GM23248 (cell line): ENCODE measurements at regions not wholly inside any gene's neighbourhood (a gene's known extent, or its start where the extent isn't known, plus 50 kb on each side); places are given as distances from the start of the nearest gene placed in this dataset.

ENCODE experiments used
- DNase-seq: peaks from one replicate; pipeline ENCODE4 v3.0.0-alpha.2; 2015
- H2AFZ ChIP-seq: fragments of 200-600 bp; sonication (generic); 2 replicates; pipeline ENCODE4 v1.6.1; 2016; ENCODE audit warnings: antibody characterized with exemption
- H3F3A ChIP-seq: fragments of 200-600 bp; sonication (generic); 2 replicates; pipeline ENCODE4 v1.6.1; 2016; ENCODE audit warnings: mild to moderate bottlenecking, antibody characterized with exemption, mixed run types; ENCODE audit not compliant: insufficient read depth
- H3K27ac ChIP-seq: fragments of 200-600 bp; sonication (generic); 2 replicates; pipeline ENCODE4 v1.5.1; 2016; ENCODE audit warnings: mild to moderate bottlenecking
- H3K27me3 ChIP-seq: fragments of 200-600 bp; sonication (generic); replicated peaks from 2 replicates; pipeline ENCODE4 v1.6.1; 2016; ENCODE audit warnings: mild to moderate bottlenecking; ENCODE audit not compliant: insufficient read depth
- H3K36me3 ChIP-seq: fragments of 200-600 bp; sonication (generic); 2 replicates; pipeline ENCODE4 v1.6.1; 2016; ENCODE audit warnings: low read depth, mild to moderate bottlenecking
- H3K4me1 ChIP-seq: fragments of 200-600 bp; sonication (generic); 2 replicates; pipeline ENCODE4 v1.6.1; 2016; ENCODE audit warnings: mild to moderate bottlenecking; ENCODE audit not compliant: insufficient read depth
- H3K4me2 ChIP-seq: fragments of 200-600 bp; sonication (generic); one replicate; pipeline ENCODE4 v1.6.1; 2016; ENCODE audit warnings: mild to moderate bottlenecking; ENCODE audit not compliant: unreplicated experiment
- H3K4me3 ChIP-seq: fragments of 200-600 bp; sonication (generic); 2 replicates; pipeline ENCODE4 v1.5.1; 2016; ENCODE audit warnings: mild to moderate bottlenecking
- H3K79me2 ChIP-seq: fragments of 200-600 bp; sonication (generic); 2 replicates; pipeline ENCODE4 v1.6.1; 2016; ENCODE audit warnings: mild to moderate bottlenecking; ENCODE audit not compliant: insufficient read depth
- H3K9ac ChIP-seq: fragments of 200-600 bp; sonication (generic); 2 replicates; pipeline ENCODE4 v1.6.1; 2016; ENCODE audit warnings: mild to moderate bottlenecking
- H3K9me2 ChIP-seq: fragments of 200-600 bp; sonication (generic); 2 replicates; pipeline ENCODE4 v1.6.1; 2016; ENCODE audit warnings: mixed run types, mild to moderate bottlenecking, moderate library complexity; ENCODE audit not compliant: insufficient read depth
- H3K9me3 ChIP-seq: fragments of 200-600 bp; sonication (generic); one replicate; pipeline ENCODE4 v1.6.1; 2017; ENCODE audit warnings: low read depth
- H4K20me1 ChIP-seq: fragments of 200-600 bp; sonication (generic); 2 replicates; pipeline ENCODE4 v1.6.0; 2016; ENCODE audit not compliant: insufficient read depth
- EZH2 ChIP-seq: fragments of 200-600 bp; sonication (generic); IDR thresholded peaks from 2 replicates; pipeline ENCODE4 v1.6.1; 2018; ENCODE audit warnings: antibody characterized with exemption, mild to moderate bottlenecking; ENCODE audit not compliant: insufficient read depth, poor library complexity, severe bottlenecking
- EZH2phosphoT487 ChIP-seq: fragments of 200-600 bp; sonication (generic); IDR thresholded peaks from 2 replicates; pipeline ENCODE4 v1.6.1; 2018; ENCODE audit warnings: antibody characterized with exemption, moderate library complexity, mild to moderate bottlenecking, low read depth; ENCODE audit not compliant: insufficient read depth
- WGBS, 2 experiments: methylation state at CpG; one replicate each; pipeline ENCODE4 v1.1.6; 2015 to 2017; ENCODE audit warnings: low lambda C conversion rate in 2 of 2, low coverage in 1 of 2; ENCODE audit errors: missing lambda C conversion rate in 2 of 2; 5-methylcytosine and 5-hydroxymethylcytosine counted together
- in situ Hi-C: fragments of 300-500 bp; cut with MboI; formaldehyde crosslinking; loops from 2 replicates; pipeline ENCODE4 v1.15.0; 2020

GRCh38 chr13:107941345-107942029, 273.8 kb downstream of the LIG4 start:
- Histone ChIP-seq H3K4me3 (no peak overlapping the region), H3K9ac (no peak overlapping the region), H2AFZ (no peak overlapping the region), H3F3A (no peaks in the 10 kb centered on the region), H3K27me3 (peaks cover 9% of the 10 kb centered on the region), H3K4me1 (no peaks in the 10 kb centered on the region), H4K20me1 (no peaks in the 10 kb centered on the region), H3K27ac (no peak overlapping the region), H3K9me3 (no peaks in the 10 kb centered on the region), H3K9me2 (no peaks in the 10 kb centered on the region), H3K79me2 (no peaks in the 10 kb centered on the region), H3K36me3 (no peaks in the 10 kb centered on the region), H3K4me2 (no peak overlapping the region)
- DNase-seq: no peak
- TF ChIP-seq EZH2phosphoT487: no peak
- no peak for TF ChIP-seq EZH2
- in situ Hi-C loops: no loop called here
- WGBS, 2 experiments: 6 to 19% methylated on average over 2 of the region's 2 CpGs

- H3K4me2 ChIP-seq: no peak overlapping the region
- H3K4me3 ChIP-seq: no peak overlapping the region
- H3K9me2 ChIP-seq: no peaks in the 10 kb centered on the region
- no peaks in the 10 kb centered on the region for H3F3A ChIP-seq
- no peaks in the 10 kb centered on the region for H4K20me1 ChIP-seq
- in situ Hi-C loops: no loop called here
- no peak overlapping the region for H3K9ac ChIP-seq
- no peak overlapping the region for H3K27ac ChIP-seq
- H3K36me3 ChIP-seq: no peaks in the 10 kb centered on the region
- H3K9me3 ChIP-seq: no peaks in the 10 kb centered on the region
- H3K27me3 ChIP-seq: no peaks in the 10 kb centered on the region; the same call in 1 of the 2 replicates
- H3K79me2 ChIP-seq: no peaks in the 10 kb centered on the region
- no peak for TF ChIP-seq EZH2
- no peak for TF ChIP-seq EZH2phosphoT487
- no peaks in the 10 kb centered on the region for H3K4me1 ChIP-seq
- peak; percentile 32 for DNase-seq
- H2AFZ ChIP-seq: no peak overlapping the region
- WGBS, 2 experiments: 32 to 48% methylated on average over 2 of the region's 2 CpGs
Observed at GRCh38 chr13:107937848-107938247, 277.5 kb downstream of the LIG4 start.

GRCh38 chr13:107931056-107931455, 284.3 kb downstream of the LIG4 start:
- no peak overlapping the region for H2AFZ ChIP-seq

GRCh38 chr13:107928762-107929161, 286.6 kb downstream of the LIG4 start:
- DNase-seq: no peak
- in situ Hi-C loops: no loop called here

More at GRCh38 chr13:107931056-107931455, 284.3 kb downstream of the LIG4 start:
- no peaks in the 10 kb centered on the region for H3K79me2 ChIP-seq
- H3F3A ChIP-seq: no peaks in the 10 kb centered on the region
- no peak overlapping the region for H3K4me3 ChIP-seq
- no peaks in the 10 kb centered on the region for H4K20me1 ChIP-seq
- TF ChIP-seq EZH2 (no peak), EZH2phosphoT487 (no peak)
- H3K36me3 ChIP-seq: no peaks in the 10 kb centered on the region
- no peak overlapping the region for H3K27ac ChIP-seq
- H3K9me3 ChIP-seq: no peaks in the 10 kb centered on the region
- no peaks in the 10 kb centered on the region for H3K4me1 ChIP-seq
- H3K9me2 ChIP-seq: no peaks in the 10 kb centered on the region
- no peak overlapping the region for H3K9ac ChIP-seq
- WGBS, 2 experiments: 19 to 25% methylated on average over 4 of the region's 4 CpGs
- DNase-seq: no peak
- peaks cover 13% of the 10 kb centered on the region; the same call in 1 of the 2 replicates for H3K27me3 ChIP-seq
- in situ Hi-C loops: no loop called here
- H3K4me2 ChIP-seq: no peak overlapping the region

More at GRCh38 chr13:107928762-107929161, 286.6 kb downstream of the LIG4 start:
- TF ChIP-seq EZH2phosphoT487 (no peak), EZH2 (no peak)
- H3K9me3 ChIP-seq: no peaks in the 10 kb centered on the region
- H3K4me2 ChIP-seq: no peak overlapping the region
- H3K79me2 ChIP-seq: no peaks in the 10 kb centered on the region
- no peak overlapping the region for H2AFZ ChIP-seq
- no peaks in the 10 kb centered on the region for H3F3A ChIP-seq
- H3K9ac ChIP-seq: no peak overlapping the region
- H3K4me3 ChIP-seq: no peak overlapping the region
- H3K27me3 ChIP-seq: peaks cover 13% of the 10 kb centered on the region; the same call in 1 of the 2 replicates
- H3K27ac ChIP-seq: no peak overlapping the region
- H3K4me1 ChIP-seq: no peaks in the 10 kb centered on the region
- no peaks in the 10 kb centered on the region for H3K9me2 ChIP-seq
- no peaks in the 10 kb centered on the region for H3K36me3 ChIP-seq
- no peaks in the 10 kb centered on the region for H4K20me1 ChIP-seq
- 35 to 42% methylated on average over 3 of the region's 3 CpGs for WGBS, 2 experiments
